ENCODE measurements at regions not wholly inside any gene's neighbourhood (a gene's known extent, or its start where the extent isn't known, plus 50 kb on each side); places are given as distances from the start of the nearest gene placed in this dataset.

DNA sequence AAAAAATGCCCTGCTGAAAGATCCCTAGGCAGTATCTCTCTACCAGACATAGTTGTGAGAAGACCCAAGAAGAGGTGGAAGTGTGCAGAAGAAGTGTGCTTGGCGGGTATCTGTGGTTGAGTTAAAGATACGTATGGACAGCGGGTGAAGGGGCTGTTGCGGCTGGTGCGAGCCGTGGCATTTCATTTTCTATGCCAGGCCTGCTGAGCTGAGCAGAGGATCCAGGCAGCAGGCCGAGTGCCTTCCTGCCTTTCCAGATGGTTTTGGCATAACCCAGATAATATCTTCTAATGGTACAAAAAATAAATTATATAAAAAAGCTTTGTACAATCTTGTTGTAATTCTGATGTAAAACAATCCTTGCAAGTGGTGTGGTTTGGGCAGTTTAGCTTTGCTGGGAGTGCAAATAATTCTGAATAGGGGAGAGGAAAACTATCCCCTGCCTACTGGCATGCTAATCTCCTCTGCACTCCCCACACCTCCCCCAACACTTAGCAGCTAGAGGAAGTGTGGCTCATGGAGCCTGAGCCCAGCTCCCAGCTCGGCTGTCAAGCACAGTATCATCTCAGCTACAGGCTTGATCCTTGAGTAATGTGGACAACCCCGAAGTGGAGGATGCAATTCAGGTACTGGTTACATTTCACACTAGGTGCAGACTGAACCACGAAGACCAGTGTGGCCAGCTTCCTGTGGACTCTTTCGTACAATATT is 168.9 kb downstream of the VRK1 start:
- TF ChIP-seq, protein P1, sequence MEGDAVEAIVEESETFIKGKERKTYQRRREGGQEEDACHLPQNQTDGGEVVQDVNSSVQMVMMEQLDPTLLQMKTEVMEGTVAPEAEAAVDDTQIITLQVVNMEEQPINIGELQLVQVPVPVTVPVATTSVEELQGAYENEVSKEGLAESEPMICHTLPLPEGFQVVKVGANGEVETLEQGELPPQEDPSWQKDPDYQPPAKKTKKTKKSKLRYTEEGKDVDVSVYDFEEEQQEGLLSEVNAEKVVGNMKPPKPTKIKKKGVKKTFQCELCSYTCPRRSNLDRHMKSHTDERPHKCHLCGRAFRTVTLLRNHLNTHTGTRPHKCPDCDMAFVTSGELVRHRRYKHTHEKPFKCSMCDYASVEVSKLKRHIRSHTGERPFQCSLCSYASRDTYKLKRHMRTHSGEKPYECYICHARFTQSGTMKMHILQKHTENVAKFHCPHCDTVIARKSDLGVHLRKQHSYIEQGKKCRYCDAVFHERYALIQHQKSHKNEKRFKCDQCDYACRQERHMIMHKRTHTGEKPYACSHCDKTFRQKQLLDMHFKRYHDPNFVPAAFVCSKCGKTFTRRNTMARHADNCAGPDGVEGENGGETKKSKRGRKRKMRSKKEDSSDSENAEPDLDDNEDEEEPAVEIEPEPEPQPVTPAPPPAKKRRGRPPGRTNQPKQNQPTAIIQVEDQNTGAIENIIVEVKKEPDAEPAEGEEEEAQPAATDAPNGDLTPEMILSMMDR (IDR thresholded peaks at IDR 0.05; ENCODE audit: insufficient read depth, low read depth, low read length) = no peak
- TF ChIP-seq EZH2 (IDR thresholded peaks at IDR 0.05; ENCODE audit: insufficient read depth, low read length) = no peak

Measured in astrocyte (in vitro differentiated cells and primary cell).